ENCODE measurements at regions not wholly inside any gene's neighbourhood (a gene's known extent, or its start where the extent isn't known, plus 50 kb on each side); places are given as distances from the start of the nearest gene placed in this dataset.

DNA sequence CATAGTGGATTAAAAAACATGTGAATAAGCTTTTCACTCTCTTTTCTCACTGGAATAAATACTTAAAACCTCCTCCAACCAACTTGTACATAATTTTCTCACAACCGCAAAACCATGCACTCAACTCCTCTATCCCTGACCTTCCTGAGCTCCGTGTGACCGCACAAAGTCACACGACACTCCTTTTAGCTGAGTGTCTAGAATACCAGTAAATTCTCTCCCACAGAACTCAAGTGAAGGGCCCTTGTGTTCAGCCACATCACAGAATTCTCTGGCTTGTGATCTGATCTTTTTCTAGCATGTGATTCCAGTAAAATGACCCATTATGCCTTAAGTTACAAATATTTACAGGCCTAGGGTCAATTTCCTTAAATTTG lies 91.2 kb upstream of the ARL4C start:
- Histone ChIP-seq H3K4me3 (no peak overlapping the region), H3K27ac (no peak overlapping the region)
- no peak for DNase-seq (ENCODE audit: low spot score)
- TF ChIP-seq, protein P1, sequence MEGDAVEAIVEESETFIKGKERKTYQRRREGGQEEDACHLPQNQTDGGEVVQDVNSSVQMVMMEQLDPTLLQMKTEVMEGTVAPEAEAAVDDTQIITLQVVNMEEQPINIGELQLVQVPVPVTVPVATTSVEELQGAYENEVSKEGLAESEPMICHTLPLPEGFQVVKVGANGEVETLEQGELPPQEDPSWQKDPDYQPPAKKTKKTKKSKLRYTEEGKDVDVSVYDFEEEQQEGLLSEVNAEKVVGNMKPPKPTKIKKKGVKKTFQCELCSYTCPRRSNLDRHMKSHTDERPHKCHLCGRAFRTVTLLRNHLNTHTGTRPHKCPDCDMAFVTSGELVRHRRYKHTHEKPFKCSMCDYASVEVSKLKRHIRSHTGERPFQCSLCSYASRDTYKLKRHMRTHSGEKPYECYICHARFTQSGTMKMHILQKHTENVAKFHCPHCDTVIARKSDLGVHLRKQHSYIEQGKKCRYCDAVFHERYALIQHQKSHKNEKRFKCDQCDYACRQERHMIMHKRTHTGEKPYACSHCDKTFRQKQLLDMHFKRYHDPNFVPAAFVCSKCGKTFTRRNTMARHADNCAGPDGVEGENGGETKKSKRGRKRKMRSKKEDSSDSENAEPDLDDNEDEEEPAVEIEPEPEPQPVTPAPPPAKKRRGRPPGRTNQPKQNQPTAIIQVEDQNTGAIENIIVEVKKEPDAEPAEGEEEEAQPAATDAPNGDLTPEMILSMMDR (IDR thresholded peaks at IDR 0.05): no peak

DNA sequence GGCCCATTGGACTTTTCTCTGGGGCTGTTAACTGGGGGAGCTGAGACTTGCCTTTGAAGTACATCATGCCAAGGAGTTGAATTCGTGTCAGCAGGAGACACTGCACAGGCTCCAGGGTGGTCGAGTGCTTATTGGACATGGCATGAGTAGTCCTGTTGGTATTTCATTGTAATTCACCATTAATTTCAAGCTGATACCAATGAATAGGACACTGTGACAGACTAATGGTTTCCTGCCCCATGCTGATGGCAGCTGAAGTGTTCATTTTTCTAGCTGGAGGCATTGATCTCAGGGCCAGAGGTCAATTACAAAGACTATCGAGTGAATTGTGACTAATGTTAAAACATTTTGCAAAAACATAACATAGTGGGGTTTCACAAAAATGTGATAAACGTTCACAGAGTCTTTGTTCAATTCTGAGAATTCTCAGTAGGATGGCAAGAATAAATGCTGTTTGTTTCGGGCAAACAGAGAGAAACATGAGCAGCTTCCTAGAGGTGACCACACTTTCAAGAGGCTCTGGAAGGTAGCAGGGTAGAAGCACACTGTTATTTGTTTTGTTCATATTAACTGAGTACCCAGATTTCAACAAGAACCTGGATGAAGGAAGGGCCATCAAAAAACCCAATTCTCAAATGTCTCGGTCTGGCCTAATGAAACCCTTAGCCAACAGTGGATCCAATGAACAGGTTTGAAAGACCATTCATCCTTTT lies 90.6 kb upstream of the ARL4C start:
- H3K27ac ChIP-seq: no peak overlapping the region
- no peak overlapping the region for H3K4me3 ChIP-seq
- TF ChIP-seq, protein P1 (IDR thresholded peaks at IDR 0.05): no peak
- no peak for DNase-seq (ENCODE audit: low spot score)

DNA sequence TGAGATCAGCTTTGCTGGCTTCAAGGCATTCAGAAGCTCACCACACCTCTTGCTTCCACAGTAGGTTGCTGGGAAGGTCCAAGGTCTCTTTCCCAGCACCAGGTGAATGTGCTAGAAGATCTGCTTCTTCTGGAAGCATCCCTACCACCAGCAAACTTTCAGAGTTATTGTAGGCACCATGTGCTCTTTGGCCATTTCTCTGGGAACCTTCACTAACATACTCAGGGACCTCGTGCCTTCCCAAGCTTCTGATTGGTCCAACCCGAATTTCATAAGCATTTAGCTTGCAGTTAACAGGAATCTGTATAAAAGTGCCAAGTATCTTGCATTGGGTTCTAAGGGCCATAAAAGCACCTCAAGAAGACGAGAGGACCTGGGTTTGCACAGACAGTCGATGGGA lies 86.5 kb upstream of the ARL4C start:
- no peak for DNase-seq (ENCODE audit: low spot score)
- H3K27ac ChIP-seq: no peak overlapping the region
- H3K4me3 ChIP-seq: no peak overlapping the region
- TF ChIP-seq, protein P1 (IDR thresholded peaks at IDR 0.05): no peak

DNA sequence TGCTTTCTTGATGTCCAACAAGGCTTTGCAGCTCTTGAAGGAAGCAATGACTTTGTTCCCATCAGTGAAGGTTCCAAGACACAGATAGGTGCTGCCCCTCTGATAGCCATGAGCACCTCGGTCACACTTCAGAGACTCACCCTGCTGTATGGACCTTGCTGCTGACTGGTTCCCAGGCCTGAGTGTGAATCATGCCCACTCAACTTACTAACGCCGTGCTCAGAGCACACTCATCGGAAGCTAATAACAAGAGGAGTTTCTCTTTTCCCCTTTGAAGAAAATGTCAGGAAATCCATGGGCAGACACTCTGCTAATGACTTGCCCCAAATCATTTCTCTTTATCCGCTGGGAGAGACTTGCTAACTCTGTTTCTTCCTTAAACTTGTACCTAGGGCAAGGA lies 83.8 kb upstream of the ARL4C start:
- H3K4me3 ChIP-seq: no peak overlapping the region
- TF ChIP-seq, protein P1 (IDR thresholded peaks at IDR 0.05): no peak
- no peak for DNase-seq (ENCODE audit: low spot score)
- H3K27ac ChIP-seq: no peak overlapping the region

DNA sequence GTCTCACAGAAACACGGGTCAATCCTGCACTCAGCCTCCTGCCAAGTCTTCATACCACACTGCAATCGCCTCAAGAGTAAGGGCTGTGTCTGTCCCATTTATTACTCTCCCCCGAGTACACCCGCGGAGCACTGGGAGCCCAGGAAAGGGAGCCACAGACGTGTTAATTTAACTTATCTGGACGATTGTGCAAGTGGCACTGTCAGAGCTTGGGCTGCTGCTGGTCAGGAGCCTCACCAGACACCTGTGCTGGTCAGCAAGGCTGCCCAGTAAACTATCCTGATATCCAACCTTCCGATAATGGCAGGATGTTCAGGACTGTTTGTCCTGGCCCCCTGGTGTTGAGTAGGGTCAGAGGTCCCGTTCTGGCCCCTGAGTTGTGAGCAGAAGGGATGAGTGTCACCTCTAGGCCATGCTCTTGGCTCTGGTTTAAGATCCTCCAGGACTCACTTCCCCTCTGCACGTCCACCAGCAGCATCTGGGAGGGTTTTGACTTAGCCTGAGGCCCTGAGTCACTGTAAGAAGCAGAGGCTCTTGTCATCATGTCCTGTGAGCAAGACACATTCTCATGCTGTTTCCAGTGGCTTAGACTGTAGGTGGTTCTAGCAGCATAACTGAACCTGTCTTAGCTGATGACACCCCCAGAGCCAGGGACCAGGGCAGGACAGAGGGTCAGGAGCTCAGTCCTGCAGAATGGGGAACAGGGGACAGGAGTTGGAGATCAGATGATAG lies 82.5 kb upstream of the ARL4C start:
- Histone ChIP-seq H3K4me3 (no peak overlapping the region), H3K27ac (no peak overlapping the region)
- no peak for DNase-seq (ENCODE audit: low spot score)
- TF ChIP-seq, protein P1 (IDR thresholded peaks at IDR 0.05): no peak

DNA sequence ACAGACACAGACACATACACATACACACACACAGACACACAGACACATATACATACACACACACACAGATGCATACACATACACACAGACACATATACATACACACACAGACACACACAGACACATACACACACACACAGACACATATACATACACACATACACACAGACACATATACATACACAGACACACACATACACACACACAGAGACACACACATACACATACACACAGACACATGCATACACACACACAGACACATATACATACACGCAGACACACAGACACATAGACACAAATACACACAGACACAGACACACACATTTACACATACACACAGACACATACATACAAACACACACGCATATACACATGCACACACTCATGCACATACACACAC lies 81.5 kb upstream of the ARL4C start:
- no peak for DNase-seq (ENCODE audit: low spot score)
- Histone ChIP-seq H3K4me3 (no peak overlapping the region), H3K27ac (no peak overlapping the region)
- TF ChIP-seq, protein P1 (IDR thresholded peaks at IDR 0.05): no peak

DNA sequence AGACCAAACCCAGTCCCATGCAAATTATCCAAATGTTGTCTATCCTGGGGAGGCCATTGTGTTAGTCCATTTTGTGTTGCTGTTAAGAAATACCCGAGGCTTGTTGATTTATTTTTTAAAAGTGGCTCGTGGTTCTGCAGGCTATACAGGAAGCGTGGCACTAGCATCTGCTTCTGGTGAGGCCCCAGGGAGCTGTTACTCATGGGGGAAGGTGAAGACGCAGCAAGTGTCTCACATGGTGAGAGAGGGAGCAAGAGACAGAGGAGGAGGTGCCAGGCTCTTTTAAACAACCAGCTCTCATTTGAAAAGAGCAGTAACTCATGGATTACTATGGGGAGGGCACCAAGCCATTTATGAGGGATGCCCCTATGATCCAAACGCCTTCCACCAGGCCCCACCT lies 80.3 kb upstream of the ARL4C start:
- TF ChIP-seq, protein P1 (IDR thresholded peaks at IDR 0.05): no peak

More for the DNA sequence above, 80.3 kb upstream of the ARL4C start:
- DNase-seq (ENCODE audit: low spot score): no peak
- Histone ChIP-seq H3K4me3 (no peak overlapping the region), H3K27ac (no peak overlapping the region)

Measured in coronary artery (tissue), 2 donors.